Kidney (tissue), 13 donors: ENCODE measurements at regions not wholly inside any gene's neighbourhood (a gene's known extent, or its start where the extent isn't known, plus 50 kb on each side); places are given as distances from the start of the nearest gene placed in this dataset.

Experiments used
- DNase-seq, 5 donors: peaks; one replicate each; pipeline ENCODE4 v3.0.0-alpha.2; 2013 to 2020
- FAIRE-seq: peaks from 2 replicates; lab custom pipeline; 2012; peaks lifted over from hg19 to GRCh38; lab: Jason Lieb, UNC
- H3K27ac ChIP-seq, 2 donors: one replicate each; pipeline ENCODE4 v1.7.0; 2013; ENCODE audit warnings: low read depth in 2 of 2, low read length in 2 of 2, inconsistent platforms in 1 of 2
- H3K27me3 ChIP-seq: one replicate; pipeline ENCODE4 v1.7.1; 2013; ENCODE audit warnings: low read length, inconsistent platforms; ENCODE audit not compliant: control insufficient read depth, insufficient read depth
- H3K36me3 ChIP-seq, 3 donors: one replicate each; pipeline versions ENCODE4 v1.7.0 to v1.7.1; 2013; ENCODE audit warnings: low read length in 3 of 3, control low read depth in 1 of 3, inconsistent platforms in 1 of 3; ENCODE audit not compliant: insufficient read depth in 3 of 3, control insufficient read depth in 2 of 3
- H3K4me1 ChIP-seq, 3 donors: one replicate each; pipeline versions ENCODE4 v1.7.0 to v1.7.1; 2013; ENCODE audit warnings: low read length in 3 of 3, inconsistent platforms in 1 of 3, low read depth in 1 of 3; ENCODE audit not compliant: control insufficient read depth in 2 of 3, insufficient read depth in 2 of 3
- H3K4me3 ChIP-seq, 3 donors: one replicate each; pipeline versions ENCODE4 v1.7.0 to v1.8.1; 2013; ENCODE audit warnings: low read length in 3 of 3, control low read depth in 1 of 3, inconsistent platforms in 1 of 3
- H3K9ac ChIP-seq, 3 donors: one replicate each; pipeline versions ENCODE4 v1.7.0 to v1.7.1; 2013; ENCODE audit warnings: low read length in 3 of 3, control low read depth in 1 of 3, inconsistent platforms in 1 of 3
- H3K9me3 ChIP-seq, 3 donors: one replicate each; pipeline versions ENCODE4 v1.7.0 to v1.7.1; 2013; ENCODE audit warnings: low read length in 3 of 3, control low read depth in 1 of 3, inconsistent platforms in 1 of 3; ENCODE audit not compliant: control insufficient read depth in 2 of 3, insufficient read depth in 1 of 3
- intact Hi-C: fragments of 100-400 bp; cut with DNase I; formaldehyde crosslinking; loops from one replicate; pipeline ENCODE4 v1.11.1; 2022
- TF ChIP-seq, protein P1 (sequence below): IDR thresholded peaks from 3 replicates; pipeline ENCODE4 v1.5.1; 2012; ENCODE audit warnings: mild to moderate bottlenecking, moderate library complexity, borderline replicate concordance; ENCODE audit not compliant: insufficient read depth; ENCODE audit errors: extremely low read depth
- donor health status: control.
- donor health status: control.
- donor health status: control.
- donor health status: control.
- donor health status: control.
- donor health status: DM: yes; HTN: yes; CAD: no.
- donor health status: Normal renal cell carcinoma (clear cell type).

DNA sequence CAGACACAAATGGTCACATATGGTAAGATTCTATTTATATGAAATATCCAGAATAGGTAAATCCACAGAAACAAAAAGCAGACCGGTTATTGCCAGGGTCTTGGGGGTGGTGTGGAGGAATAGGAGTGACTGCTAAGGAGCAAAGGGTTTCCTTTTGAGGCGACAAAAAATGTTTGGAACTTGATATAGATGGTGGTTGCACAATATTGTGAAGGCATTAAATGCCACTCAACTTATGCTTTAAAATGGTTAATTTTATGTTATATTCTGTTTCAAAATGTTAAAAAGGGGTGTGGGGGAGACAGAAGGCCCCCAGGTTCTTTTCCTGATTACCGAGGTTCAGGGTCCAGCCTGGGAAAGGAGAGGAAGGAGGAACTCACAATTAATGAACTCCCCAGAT, 304.4 kb downstream of the RRAGC start:
- no peak for FAIRE-seq
- TF ChIP-seq, protein P1, sequence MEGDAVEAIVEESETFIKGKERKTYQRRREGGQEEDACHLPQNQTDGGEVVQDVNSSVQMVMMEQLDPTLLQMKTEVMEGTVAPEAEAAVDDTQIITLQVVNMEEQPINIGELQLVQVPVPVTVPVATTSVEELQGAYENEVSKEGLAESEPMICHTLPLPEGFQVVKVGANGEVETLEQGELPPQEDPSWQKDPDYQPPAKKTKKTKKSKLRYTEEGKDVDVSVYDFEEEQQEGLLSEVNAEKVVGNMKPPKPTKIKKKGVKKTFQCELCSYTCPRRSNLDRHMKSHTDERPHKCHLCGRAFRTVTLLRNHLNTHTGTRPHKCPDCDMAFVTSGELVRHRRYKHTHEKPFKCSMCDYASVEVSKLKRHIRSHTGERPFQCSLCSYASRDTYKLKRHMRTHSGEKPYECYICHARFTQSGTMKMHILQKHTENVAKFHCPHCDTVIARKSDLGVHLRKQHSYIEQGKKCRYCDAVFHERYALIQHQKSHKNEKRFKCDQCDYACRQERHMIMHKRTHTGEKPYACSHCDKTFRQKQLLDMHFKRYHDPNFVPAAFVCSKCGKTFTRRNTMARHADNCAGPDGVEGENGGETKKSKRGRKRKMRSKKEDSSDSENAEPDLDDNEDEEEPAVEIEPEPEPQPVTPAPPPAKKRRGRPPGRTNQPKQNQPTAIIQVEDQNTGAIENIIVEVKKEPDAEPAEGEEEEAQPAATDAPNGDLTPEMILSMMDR = no peak

DNA sequence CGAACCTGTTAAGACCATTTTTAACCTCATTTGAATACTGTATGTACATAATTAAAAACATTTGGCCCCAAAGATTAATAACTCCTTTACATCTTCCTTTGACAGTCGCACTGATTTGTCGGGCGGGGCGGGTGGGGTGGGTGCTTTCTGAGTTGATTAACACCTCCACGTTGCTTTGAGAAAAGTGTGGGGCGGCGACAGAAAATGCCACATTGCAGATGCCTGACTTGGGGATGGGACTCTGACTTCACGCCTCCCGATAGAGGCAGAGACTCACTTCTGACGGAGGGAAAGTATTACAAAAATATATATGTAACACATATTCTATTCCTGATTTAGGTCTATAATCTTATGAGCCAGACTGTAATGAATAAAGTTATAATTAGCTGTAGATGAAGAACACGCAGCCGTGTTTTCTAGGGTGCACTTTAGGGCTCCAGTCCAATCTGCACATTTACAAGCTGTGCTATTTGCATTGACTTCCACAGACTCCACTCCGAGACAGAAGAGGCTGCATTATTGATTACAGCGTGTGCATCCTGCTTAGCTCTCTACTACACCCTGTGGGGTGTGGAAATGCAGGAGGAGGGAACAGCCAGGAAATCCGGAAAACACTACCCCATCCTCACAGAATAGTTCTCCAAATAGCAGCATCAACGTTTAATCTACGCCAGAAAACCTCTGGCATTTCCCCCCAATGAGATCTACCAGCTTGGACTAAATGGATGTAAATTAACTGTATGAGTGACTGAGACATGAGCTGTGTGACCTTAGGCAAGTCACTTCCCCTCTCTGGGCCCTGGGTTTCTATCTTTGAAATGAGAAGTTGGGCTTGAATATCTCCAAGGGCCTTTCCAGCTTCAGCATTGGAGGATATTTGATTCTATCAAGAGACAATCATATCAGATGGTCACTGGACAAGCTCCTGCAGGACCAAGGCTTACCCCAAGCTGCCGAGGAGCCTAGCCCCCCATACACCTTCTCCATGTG, 308.0 kb downstream of the RRAGC start:
- H3K36me3 ChIP-seq = no peaks in the 10 kb centered on the region
- H3K9me3 ChIP-seq = no peaks in the 10 kb centered on the region
- intact Hi-C loops = no loop called here
- H3K4me1 ChIP-seq = no peaks in the 10 kb centered on the region
- TF ChIP-seq, protein P1 = no peak
- DNase-seq (no peak), FAIRE-seq (no peak)
- H3K4me3 ChIP-seq = no peak overlapping the region
- no peak overlapping the region for H3K9ac ChIP-seq
- no peaks in the 10 kb centered on the region for H3K27me3 ChIP-seq
- H3K27ac ChIP-seq = no peak overlapping the region

More for the DNA sequence above, 304.4 kb downstream of the RRAGC start:
- no peaks in the 10 kb centered on the region for H3K27me3 ChIP-seq
- H3K9me3 ChIP-seq = no peaks in the 10 kb centered on the region
- H3K4me3 ChIP-seq = no peak overlapping the region
- H3K36me3 ChIP-seq = no peaks in the 10 kb centered on the region
- H3K9ac ChIP-seq = no peak overlapping the region
- H3K4me1 ChIP-seq = peaks cover 0 to 3% (median 0%) of the 10 kb centered on the region in 3 donors
- no peak for DNase-seq
- H3K27ac ChIP-seq = no peak overlapping the region
- intact Hi-C loops = no loop called here

DNA sequence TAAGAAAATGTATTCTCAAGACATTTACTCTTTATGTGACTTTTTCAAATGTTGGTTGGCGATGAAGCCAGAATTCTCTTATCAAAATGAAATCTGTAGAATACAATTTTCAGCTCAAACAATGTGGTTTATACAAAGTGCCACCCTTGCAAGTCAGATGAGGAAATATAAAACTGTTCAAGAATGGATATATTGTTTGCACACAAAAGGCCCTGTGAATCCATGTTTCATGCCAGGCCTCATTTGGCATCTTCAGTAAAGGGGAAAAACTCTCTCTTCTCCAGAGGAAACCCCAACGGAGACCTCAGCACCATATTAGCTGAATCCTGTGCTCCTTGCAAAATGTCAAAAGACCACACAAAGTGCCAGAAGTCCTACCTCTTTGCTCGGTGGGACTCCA, 310.4 kb downstream of the RRAGC start:
- intact Hi-C loops = no loop called here
- TF ChIP-seq, protein P1 = no peak
- H3K27ac ChIP-seq = no peak overlapping the region
- H3K4me3 ChIP-seq = no peak overlapping the region
- no peak for DNase-seq
- no peak overlapping the region for H3K9ac ChIP-seq
- FAIRE-seq = no peak
- H3K36me3 ChIP-seq = no peaks in the 10 kb centered on the region
- H3K27me3 ChIP-seq = no peaks in the 10 kb centered on the region
- no peaks in the 10 kb centered on the region for H3K9me3 ChIP-seq
- H3K4me1 ChIP-seq = no peaks in the 10 kb centered on the region
